GM12865 (cell line): ENCODE measurements at regions not wholly inside any gene's neighbourhood (a gene's known extent, or its start where the extent isn't known, plus 50 kb on each side); places are given as distances from the start of the nearest gene placed in this dataset.

ENCODE experiments used
- DNase-seq: peaks from one replicate; pipeline ENCODE4 v3.0.0; 2010; ENCODE audit warnings: low read depth
- H3K4me3 ChIP-seq: 2 replicates; pipeline ENCODE4 v1.5.1; 2011; ENCODE audit warnings: mild to moderate bottlenecking, low read depth, low read length, control low read depth
- CTCF ChIP-seq: IDR thresholded peaks from 2 replicates; pipeline ENCODE4 v1.5.1; 2011; ENCODE audit warnings: low read length, control low read depth, low read depth, inconsistent platforms; ENCODE audit not compliant: insufficient read depth; ENCODE audit errors: missing control alignments

DNA sequence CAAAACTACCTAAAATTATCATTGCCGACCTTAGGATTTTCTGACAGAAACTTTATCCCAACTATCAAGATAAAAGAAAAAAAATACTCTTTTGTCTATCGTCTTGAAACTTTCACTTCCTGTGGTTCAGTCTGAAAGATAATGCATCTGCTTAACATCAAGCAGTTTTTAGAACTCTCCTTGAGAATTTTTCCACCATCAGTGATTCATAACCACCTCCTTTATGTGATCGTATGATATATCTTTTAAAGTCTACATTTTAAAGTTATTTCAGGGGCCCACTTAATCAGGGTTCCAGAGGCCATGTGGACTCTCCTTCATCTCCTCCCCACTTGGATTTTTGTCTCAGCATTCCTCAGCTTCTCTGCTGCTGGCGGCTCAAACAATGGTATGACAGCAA, 272.8 kb upstream of the TENM3 start:
- DNase-seq: peak; percentile 7
- no peak for TF ChIP-seq CTCF
- no peak overlapping the region for H3K4me3 ChIP-seq

GRCh38 chr4:181971411-181971810, 271.8 kb upstream of the TENM3 start:
- H3K4me3 ChIP-seq: no peak overlapping the region; the same call in 1 of the 2 replicates
- TF ChIP-seq CTCF: no peak
- peak; percentile 37 for DNase-seq

DNA sequence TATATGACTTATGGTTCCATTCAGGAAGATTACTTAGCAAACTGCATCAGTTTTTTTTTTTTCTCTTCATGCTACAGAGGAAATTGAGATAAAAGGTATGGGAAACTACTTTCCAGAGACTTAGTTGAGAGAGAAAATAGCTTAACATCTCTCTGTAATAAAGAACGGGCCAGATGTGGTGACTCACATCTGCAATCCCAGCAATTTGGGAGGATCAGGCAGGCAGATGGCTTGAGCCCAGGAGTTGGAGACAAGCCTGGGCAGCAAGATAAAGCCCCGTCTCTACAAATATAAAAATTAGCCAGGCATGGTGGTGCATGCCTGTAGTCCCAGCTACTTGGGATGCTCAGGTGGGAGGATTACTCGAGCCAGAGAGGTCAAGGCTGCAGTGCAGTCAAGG, 271.2 kb upstream of the TENM3 start:
- no peak overlapping the region for H3K4me3 ChIP-seq
- DNase-seq: no peak
- TF ChIP-seq CTCF: no peak

GRCh38 chr4:181976764-181977163, 266.4 kb upstream of the TENM3 start:
- no peak overlapping the region for H3K4me3 ChIP-seq
- DNase-seq: no peak
- no peak for TF ChIP-seq CTCF

DNA sequence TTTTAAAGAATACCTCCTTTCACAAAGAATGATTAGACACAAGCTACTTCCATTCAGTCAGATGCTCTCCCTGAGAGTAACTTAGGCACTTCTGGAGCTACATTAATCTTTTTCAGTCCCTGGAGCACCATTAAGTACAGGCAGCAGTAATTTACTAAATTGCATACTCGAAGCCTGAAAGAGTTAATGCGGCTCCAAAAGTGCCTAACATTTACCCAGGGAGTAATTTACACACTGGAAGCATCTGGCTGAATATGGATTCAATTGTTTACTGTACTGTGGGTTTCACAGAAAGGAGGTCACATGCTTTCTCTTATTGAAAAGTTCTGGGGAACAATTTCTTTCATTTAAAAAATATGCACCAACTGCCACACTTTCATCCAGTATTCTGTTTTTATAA, 260.8 kb upstream of the TENM3 start:
- DNase-seq: no peak
- TF ChIP-seq CTCF: no peak
- no peak overlapping the region for H3K4me3 ChIP-seq

DNA sequence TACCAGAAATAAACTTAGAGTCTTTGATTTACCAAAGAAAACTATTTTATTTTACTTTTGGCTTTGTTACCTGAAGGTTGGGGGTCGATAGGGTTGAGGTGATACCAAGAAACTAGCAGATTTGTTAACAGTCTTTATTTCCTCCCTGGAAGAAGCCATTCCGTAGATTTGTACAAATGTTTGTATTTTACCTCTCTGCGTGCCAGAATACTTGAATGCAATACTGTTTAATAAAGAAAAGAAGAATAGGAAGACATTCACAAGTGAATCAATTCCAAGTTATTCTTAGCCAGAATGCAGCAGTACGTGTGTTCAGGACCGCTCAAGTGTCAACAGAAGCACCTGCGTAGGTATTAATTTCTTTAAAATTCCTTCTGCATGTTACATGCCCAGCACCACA, 260.3 kb upstream of the TENM3 start:
- TF ChIP-seq CTCF: no peak
- no peak for DNase-seq

GRCh38 chr4:181987392-181987791, 255.8 kb upstream of the TENM3 start:
- peak overlapping the region; percentile 37 for H3K4me3 ChIP-seq
- DNase-seq: peak; percentile 49
- no peak for TF ChIP-seq CTCF

More for the DNA sequence above, 260.3 kb upstream of the TENM3 start:
- no peak overlapping the region for H3K4me3 ChIP-seq
